Cerebellar nuclear complex (tissue), 1 donor: ENCODE measurements at regions not wholly inside any gene's neighbourhood (a gene's known extent, or its start where the extent isn't known, plus 50 kb on each side); places are given as distances from the start of the nearest gene placed in this dataset.

Source experiments
- DNase-seq, 2 experiments: peaks; one replicate each; lab custom pipeline; 2025; lab: John Stamatoyannopoulos, UW

DNA sequence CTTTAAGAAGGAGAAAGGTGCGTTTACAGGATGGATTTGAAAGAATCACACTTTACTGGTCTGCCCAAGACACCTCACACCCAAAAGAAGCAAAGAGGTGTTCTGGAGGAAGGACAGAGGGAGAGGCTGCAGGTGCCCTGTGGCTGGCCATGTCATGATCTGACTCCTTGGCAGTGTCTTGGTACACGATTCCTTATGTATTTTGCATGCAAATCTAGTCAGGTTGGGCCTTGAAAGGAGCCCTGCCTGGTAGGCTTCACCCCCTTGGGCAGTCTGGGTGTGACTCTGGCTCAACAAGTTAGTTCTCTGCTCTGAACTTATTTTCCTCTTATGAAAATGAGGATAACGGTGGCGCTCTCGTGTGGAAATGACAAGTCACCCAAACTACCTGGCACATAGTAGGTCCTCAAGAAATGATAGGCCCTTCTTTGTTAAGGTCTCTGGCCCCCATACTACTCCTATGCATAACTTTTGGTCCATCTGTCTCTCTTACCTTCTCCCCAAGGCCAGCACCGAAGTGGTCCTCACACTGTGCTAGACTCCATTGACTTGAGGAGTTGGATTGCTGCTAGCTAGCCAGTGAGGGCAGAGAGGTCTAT is 212.5 kb downstream of the SEMA6A start:
- no peak for DNase-seq

DNA sequence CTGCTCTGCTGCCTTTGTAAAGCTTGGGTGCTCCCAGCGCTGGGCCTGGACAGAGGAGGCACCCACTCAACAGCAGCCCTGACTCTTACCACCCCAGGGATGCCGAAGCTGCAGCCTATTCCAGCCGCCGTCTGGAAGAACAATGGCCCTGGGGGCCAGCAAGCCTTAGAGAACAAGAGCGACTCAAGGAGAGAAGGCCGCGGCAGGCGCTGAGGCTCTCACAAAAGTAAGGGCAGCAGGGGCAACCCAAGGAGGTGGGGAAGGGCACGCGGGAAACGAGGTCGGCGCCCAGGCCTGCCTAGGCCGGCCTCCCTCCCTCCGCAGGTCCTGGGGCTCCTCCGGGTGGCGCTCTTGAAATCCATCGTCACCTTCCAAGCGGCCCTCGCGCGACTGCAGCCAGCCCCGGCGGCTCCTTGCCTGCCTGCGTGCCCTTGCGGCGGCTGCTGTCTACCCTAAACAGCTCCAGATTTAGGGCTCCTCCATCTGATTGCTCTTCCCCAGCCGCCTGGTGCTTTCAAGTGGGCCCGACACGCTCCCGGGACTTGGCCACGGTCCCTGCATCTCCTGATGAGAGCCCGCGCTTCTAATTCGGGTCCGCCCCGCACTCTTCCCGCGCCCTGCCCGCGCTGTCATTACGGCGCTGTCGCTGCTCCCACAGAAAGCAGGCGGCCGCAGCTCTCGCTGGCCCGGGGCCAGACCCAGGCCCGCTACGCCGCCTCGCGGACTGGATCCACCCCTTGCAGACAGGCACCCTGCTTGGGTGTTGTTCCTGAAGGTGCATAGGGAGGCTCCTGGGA is 213.3 kb downstream of the SEMA6A start:
- DNase-seq = peak in 1 of 2 experiments; percentile 18

DNA sequence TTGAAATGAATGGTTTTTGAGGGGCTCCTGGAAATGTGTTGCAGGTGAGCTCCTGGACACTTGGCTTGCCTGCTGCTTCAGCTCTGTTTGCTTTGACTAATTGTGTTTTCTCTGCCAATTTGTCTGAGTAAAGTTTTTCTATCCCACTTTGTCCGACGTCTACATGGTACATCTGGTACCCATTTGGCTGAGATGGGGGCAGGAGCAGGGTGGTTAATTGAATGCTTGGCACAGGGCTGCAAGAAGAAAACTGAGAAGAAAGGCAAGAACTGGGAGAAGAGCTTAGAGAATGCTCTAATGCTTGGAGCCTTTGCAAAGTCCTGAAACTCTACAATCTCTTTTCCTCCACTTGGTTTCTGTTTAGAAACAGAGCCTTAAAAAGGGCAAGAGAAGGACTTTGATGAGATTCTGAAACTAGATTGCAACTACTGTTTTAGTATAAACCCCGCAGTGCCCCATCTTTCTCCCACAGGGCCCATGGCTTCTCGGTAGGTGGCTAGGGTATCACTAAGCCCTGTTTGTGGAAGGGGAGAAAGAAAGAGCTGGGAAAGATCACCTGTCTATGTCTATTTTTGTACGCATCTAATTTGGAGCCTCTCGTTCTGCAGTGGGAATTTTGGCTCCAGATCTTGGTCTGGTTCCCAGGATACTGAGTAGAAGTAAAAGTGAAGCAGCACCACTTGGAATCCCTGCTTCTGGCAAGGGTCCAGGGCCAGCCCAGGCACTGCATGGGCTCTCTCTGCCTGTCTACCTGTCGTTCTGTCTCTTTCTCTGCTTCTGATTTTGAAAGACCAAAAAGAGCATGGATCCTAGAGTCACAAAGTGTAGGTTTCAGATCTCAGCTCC is 214.4 kb downstream of the SEMA6A start:
- DNase-seq = peak in 1 of 2 experiments; percentile 30

DNA sequence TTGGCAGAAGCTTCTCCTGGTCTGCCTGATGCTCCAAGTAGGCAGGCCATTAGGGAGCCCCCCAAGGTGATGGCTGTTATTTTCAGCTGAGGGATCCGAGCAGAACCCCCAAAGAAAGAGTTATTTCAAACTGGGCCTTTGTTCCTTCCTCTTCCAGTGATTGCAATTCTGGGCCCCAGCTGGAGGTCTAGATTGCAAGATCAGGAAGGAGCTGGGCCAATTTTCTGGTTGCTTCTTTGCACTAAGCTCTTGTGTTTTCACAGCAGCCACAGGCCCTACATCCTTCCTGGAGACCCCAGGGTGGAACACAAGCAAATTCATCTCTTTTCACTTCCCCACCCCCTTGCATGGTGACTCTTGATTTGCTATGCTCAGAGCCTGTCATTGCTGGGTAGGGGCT is 215.0 kb downstream of the SEMA6A start:
- no peak for DNase-seq

DNA sequence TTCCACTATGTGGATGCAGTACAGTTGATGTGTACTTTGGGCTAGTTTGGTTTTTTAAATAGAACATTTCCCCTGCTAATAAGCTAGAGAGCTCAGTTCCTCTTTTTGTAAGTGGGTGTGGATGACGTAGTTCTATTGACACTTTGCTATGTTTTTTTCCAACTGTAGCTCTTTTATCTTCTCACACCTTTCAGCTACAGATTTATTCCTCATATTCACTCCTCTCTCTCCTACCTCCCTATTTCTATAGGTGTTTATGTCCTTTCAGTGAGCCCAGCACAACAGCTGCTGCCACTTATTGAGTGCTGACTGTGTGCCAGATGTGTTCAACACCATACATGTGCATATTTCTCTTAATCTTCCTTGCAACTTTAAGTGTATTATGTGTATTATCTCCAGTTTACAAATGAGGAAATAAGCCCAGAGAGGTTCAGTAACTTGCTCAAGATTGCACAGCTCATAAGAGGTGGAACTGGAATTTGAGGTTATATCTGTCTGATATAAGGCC is 215.7 kb downstream of the SEMA6A start:
- DNase-seq = no peak

DNA sequence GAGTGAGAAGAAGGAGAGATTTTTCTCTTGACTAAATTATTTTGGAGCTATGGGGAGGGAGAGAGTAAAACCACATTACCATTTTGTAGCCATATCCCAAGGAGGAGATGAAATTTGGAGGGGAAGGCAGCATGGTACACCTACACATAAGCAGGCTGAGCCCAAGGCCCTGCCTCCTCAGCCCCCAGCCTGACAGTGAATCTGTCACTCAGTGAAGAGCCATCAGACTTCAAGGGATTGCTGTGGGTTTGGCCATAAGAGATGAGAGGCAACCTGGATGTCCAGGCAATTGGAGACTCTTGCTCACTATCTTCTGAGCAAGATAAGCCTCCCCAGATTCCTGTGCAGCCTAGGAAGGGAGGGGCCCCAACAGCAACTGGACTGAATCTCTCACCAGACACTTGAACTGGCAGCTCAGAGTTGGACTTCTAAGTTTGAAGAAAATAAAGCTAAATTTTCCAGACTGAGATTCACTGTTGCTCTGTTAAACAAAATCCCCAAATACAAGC is 216.6 kb downstream of the SEMA6A start:
- DNase-seq = no peak

DNA sequence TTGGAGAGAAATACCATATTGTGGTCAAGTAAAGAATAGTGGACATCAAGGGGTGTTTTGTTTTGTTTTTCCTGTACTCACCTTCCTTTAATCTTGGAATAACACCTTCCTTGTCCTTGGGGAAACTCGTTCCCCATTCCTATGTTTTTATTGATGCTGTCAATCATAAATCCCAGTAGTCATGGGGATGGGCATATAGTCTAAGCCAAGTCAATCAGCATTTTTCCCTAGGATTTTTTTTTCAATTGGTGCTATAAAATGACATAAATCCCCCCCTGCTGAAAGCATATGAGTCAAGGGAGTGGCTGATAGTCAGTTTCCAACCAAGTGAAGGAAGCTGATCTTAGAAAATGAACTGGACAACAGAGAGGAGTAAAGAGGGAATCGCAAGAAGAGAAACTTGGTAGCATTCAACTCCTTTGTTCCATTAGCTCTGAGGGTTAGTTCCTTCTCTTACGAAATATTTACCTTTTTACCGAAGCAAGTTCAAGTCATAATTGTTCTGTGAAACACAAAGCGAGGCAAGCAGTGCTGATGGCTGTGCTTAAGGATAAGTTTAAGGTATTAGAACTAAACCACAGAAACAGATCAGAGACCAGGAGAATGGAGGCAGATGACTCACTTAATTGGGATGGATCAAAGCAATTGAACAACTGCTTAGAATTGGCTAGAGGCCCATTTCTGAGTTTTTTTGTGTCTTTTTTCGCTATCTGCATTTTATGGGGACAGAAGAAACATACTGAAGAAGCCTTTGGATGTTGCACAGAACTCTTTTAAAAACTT is 218.6 kb downstream of the SEMA6A start:
- DNase-seq = no peak

DNA sequence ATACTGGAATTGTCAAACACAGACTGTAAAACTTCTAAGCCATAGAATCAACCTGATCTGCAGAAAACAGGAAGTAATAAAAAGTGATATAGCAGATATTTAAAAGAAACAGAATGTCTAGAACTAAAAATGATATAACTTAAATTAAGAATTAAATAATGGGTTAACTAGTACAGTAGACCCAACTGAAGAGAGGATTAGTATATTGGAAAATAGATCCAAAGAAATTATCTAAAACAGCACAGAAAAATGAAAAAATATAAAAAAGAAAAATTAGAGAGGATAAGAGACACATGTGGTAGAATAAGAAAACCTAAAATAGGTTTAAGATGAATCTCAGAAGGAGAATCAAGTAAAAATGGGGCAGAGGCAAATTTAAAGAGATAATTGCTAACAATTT is 219.9 kb downstream of the SEMA6A start:
- DNase-seq = no peak

DNA sequence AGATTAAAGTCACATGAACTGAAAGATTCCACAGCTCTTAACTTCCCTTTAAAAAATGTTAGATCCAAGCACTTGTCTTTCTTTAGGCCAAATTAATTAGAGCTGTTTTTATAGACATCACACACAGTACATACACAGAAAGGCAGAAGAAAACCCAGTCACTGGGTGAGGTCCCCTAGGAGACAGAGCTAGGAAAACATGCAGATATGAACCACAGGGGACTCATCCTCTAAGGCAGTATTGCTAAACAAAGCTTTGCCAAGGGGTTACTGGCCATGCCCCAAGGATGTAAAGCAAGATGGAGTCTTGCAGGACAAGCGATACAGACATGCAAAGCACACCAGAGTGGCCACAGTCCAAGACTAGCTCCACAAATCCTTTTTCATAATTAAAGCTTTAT is 227.0 kb downstream of the SEMA6A start:
- DNase-seq = no peak

DNA sequence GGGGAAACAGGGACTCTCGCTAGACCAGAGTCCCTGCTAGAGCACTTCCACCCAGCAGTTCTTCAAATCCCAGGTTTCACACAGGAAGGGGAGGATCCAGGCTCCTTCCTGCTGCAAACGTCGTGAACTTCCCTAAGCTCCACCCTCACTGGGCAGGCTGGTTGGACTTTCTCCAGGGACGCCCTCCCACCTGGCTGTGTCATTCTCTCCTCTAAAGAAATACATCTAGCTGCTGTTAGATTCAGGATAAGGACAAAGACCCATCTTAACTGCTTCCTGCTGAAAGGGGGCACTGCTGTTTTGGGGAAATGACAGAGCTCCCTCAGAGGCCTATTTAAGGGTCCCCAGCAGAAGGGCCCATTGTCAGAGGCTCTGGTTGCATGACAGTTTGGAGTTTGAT is 230.7 kb downstream of the SEMA6A start:
- no peak for DNase-seq
